HepG2 (cell line): ENCODE measurements at regions not wholly inside any gene's neighbourhood (a gene's known extent, or its start where the extent isn't known, plus 50 kb on each side); places are given as distances from the start of the nearest gene placed in this dataset.

Experiments used
- ATAC-seq: fragments of 200-7000 bp; cut with Tn5 transposase; 3 replicates; pipeline ENCODE4 v1.9.1; 2020; ENCODE audit warnings: mild to moderate bottlenecking, moderate library complexity
- BruUV-seq: library from RNA; stranded (reverse); fragments of 400-500 nt; replicated peaks from 2 replicates; lab custom pipeline; 2021; lab: Mats Ljungman, UMichigan
- CTCF ChIA-PET: fragments of 300-600 bp; formaldehyde crosslinking; extraction: SDS; loops from one replicate; lab custom pipeline; 2021; ENCODE audit warnings: low total read pairs, inconsistent platforms, low intra/inter-chr PET ratio; lab: Yijun Ruan, JAX
- POLR2A ChIA-PET: fragments of 350-600 bp; sonication (Branson Sonifier 250); formaldehyde crosslinking; loops from one replicate; lab custom pipeline; 2020; ENCODE audit warnings: antibody characterized with exemption, inconsistent platforms; lab: Yijun Ruan, JAX
- DNase-seq: peaks from one replicate; pipeline ENCODE4 v3.0.0-alpha.2; 2015; ENCODE audit warnings: low spot score
- FAIRE-seq: peaks from 3 replicates; lab custom pipeline; 2011; peaks lifted over from hg19 to GRCh38; lab: Jason Lieb, UNC
- H2AFZ ChIP-seq: one replicate; pipeline ENCODE4 v1.6.1; 2011; ENCODE audit warnings: low read length, inconsistent platforms
- H3K27ac ChIP-seq: fragments of 300-600 bp; 3 replicates; pipeline ENCODE4 v1.8.0; 2011; ENCODE audit warnings: mixed run types, mild to moderate bottlenecking, mixed read lengths, low read length, inconsistent platforms; ENCODE audit not compliant: insufficient read depth; ENCODE audit errors: extremely low read length
- H3K27me3 ChIP-seq, 2 experiments: fragments of 200-600 bp in 1 of 2; 2 replicates in 1 of 2; 3 replicates in 1 of 2; pipeline versions ENCODE4 v1.6.0 to v1.8.0; 2011; ENCODE audit warnings: low read length in 2 of 2, mild to moderate bottlenecking in 2 of 2, moderate library complexity in 2 of 2, inconsistent platforms in 1 of 2; ENCODE audit not compliant: insufficient read depth in 2 of 2, control insufficient read depth in 1 of 2
- H3K36me3 ChIP-seq, 2 experiments: fragments of 200-600 bp in 1 of 2; replicated peaks in 1 of 2; 2 replicates in 1 of 2; 3 replicates in 1 of 2; pipeline versions ENCODE4 v1.5.1 to v1.8.0; 2011; ENCODE audit warnings: low read length in 2 of 2, inconsistent platforms in 1 of 2; ENCODE audit not compliant: insufficient read depth in 2 of 2, control insufficient read depth in 1 of 2
- H3K4me1 ChIP-seq: 2 replicates; pipeline ENCODE4 v1.5.1; 2012; ENCODE audit warnings: low read length, inconsistent platforms; ENCODE audit not compliant: insufficient read depth
- H3K4me2 ChIP-seq: 2 replicates; pipeline ENCODE4 v1.6.0; 2011; ENCODE audit warnings: low read depth, low read length, inconsistent platforms
- H3K4me3 ChIP-seq, 3 experiments: fragments of 200-600 bp in 1 of 3; sonication (generic), shearing (Covaris generic) in 1 of 3; replicated peaks in 1 of 3; 2 replicates each; pipeline ENCODE4 v1.5.1; 2011 to 2016; ENCODE audit warnings: low read length in 3 of 3, inconsistent platforms in 2 of 3, low read depth in 2 of 3, mild to moderate bottlenecking in 2 of 3, control low read depth in 1 of 3, mixed read lengths in 1 of 3; ENCODE audit not compliant: insufficient read depth in 1 of 3
- H3K79me2 ChIP-seq: one replicate; pipeline ENCODE4 v1.6.1; 2011; ENCODE audit warnings: low read length, inconsistent platforms; ENCODE audit not compliant: insufficient read depth
- H3K9ac ChIP-seq: 2 replicates; pipeline ENCODE4 v1.6.0; 2011; ENCODE audit warnings: mild to moderate bottlenecking, low read depth, low read length, inconsistent platforms; ENCODE audit not compliant: insufficient read depth
- H3K9me3 ChIP-seq: 2 replicates; pipeline ENCODE4 v1.5.1; 2012; ENCODE audit warnings: mild to moderate bottlenecking, low read length
- H4K20me1 ChIP-seq: 2 replicates; pipeline ENCODE4 v1.6.0; 2011; ENCODE audit warnings: inconsistent platforms, mild to moderate bottlenecking, low read length, moderate library complexity; ENCODE audit not compliant: insufficient read depth
- AKAP8 ChIP-seq: sonication (generic); formaldehyde crosslinking; IDR thresholded peaks from 2 replicates; pipeline ENCODE4 v1.5.1; 2020; ENCODE audit warnings: mild to moderate bottlenecking, missing genetic modification reagents
- GATAD1 ChIP-seq: IDR thresholded peaks from 2 replicates; pipeline ENCODE4 v1.6.1; 2016; ENCODE audit warnings: missing genetic modification reagents, missing compliant biosample characterization
- NR3C1 ChIP-seq: sonication (generic); formaldehyde crosslinking; IDR thresholded peaks from 2 replicates; pipeline ENCODE4 v1.4.0; 2020; ENCODE audit warnings: missing genetic modification reagents
- PHF20 ChIP-seq: sonication (generic); formaldehyde crosslinking; IDR thresholded peaks from 2 replicates; pipeline ENCODE4 v1.5.0; 2020; ENCODE audit warnings: mild to moderate bottlenecking, missing genetic modification reagents
- REL ChIP-seq: sonication (generic); formaldehyde crosslinking; conservative IDR thresholded peaks from 2 replicates; pipeline ENCODE4 v1.8.0; 2022; ENCODE audit warnings: mild to moderate bottlenecking, missing genetic modification reagents, moderate library complexity
- RFX5 ChIP-seq: IDR thresholded peaks from 2 replicates; pipeline ENCODE4 v1.6.1; 2011; ENCODE audit warnings: low read depth, low read length, improper control_type of control experiment
- TCF12 ChIP-seq, 2 experiments: fragments of 450-650 bp in 1 of 2; sonication (generic) in 1 of 2; formaldehyde crosslinking in 1 of 2; IDR thresholded peaks; 2 replicates each; pipeline versions ENCODE4 v1.6.1 to v1.8.0; 2017 to 2022; ENCODE audit warnings: antibody characterized with exemption in 1 of 2, mild to moderate bottlenecking in 1 of 2, missing genetic modification reagents in 1 of 2, moderate library complexity in 1 of 2
- TEAD3 ChIP-seq: optimal IDR thresholded peaks from 2 replicates; pipeline ENCODE3; 2016; ENCODE audit warnings: borderline replicate concordance
- ZNF17 ChIP-seq: sonication (generic); formaldehyde crosslinking; IDR thresholded peaks from 2 replicates; pipeline ENCODE4 v1.5.0; 2020; ENCODE audit warnings: mild to moderate bottlenecking, missing genetic modification reagents
- ZNF263 ChIP-seq: sonication (generic); formaldehyde crosslinking; IDR thresholded peaks from 2 replicates; pipeline ENCODE4 v1.4.0; 2020; ENCODE audit warnings: missing genetic modification reagents
- ZNF446 ChIP-seq: sonication (generic); formaldehyde crosslinking; IDR thresholded peaks from 2 replicates; pipeline ENCODE4 v1.5.0; 2020; ENCODE audit warnings: mild to moderate bottlenecking, missing genetic modification reagents
- ZNF556 ChIP-seq: sonication (generic); formaldehyde crosslinking; IDR thresholded peaks from 2 replicates; pipeline ENCODE4 v1.4.0; 2020; ENCODE audit warnings: mild to moderate bottlenecking, missing genetic modification reagents, borderline replicate concordance
- ZNF761 ChIP-seq: sonication (generic); formaldehyde crosslinking; conservative IDR thresholded peaks from 2 replicates; pipeline ENCODE4 v1.4.0; 2020; ENCODE audit warnings: mild to moderate bottlenecking, missing genetic modification reagents
- WGBS: methylation state at CpG from one replicate; pipeline ENCODE4 v1.1.6; 2017; ENCODE audit warnings: low lambda C conversion rate; 5-methylcytosine and 5-hydroxymethylcytosine counted together
- in situ Hi-C: cut with HindIII; loops from 2 replicates; pipeline ENCODE4 v1.10.0; 2017; ENCODE audit warnings: low pct_unique_long_range_greater_than_20kb; ENCODE audit not compliant: extremely low pct_ligation_motif_present
- intact Hi-C: fragments of 100-400 bp; cut with micrococcal nuclease; formaldehyde crosslinking; loops from one replicate; pipeline ENCODE4 v1.10.0; 2022; ENCODE audit not compliant: unreplicated experiment
- TF ChIP-seq, protein P1 (sequence below): sonication (generic); formaldehyde crosslinking; IDR thresholded peaks from 2 replicates; pipeline ENCODE4 v1.9.0; 2022; ENCODE audit warnings: low read depth, missing genetic modification reagents
- TF ChIP-seq, protein P2 (sequence below): sonication (generic); formaldehyde crosslinking; IDR thresholded peaks from 2 replicates; pipeline ENCODE4 v1.5.0; 2020; ENCODE audit warnings: mild to moderate bottlenecking, missing genetic modification reagents
- TF ChIP-seq, protein P3 (sequence below): sonication (generic); formaldehyde crosslinking; IDR thresholded peaks from 2 replicates; pipeline ENCODE4 v1.4.0; 2020; ENCODE audit warnings: missing genetic modification reagents
- TF ChIP-seq, protein P4 (sequence below): sonication (generic); formaldehyde crosslinking; IDR thresholded peaks from 2 replicates; pipeline ENCODE4 v1.4.0; 2020; ENCODE audit warnings: mild to moderate bottlenecking, missing genetic modification reagents

DNA sequence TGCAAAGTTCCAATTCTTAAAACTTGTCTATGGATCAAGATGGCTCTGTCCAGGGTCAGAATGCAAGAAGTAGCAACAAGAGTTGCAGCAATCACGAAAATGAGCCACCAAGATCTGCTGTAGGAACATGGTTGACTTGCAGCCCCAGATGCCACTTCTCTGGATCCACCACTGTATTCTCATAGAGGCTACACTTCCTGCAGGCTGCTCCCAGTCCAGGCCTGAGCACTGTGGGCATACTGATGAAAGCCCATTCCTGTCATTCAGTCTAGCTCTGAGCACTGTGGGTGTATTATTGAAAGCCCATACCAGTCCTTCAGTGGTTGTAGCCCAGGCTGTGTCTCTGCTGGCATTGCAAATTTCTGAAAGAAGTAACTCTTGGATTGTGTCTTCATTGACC, 213.9 kb upstream of the AGAP1 start:
- intact Hi-C loops, result no loop called here
- Histone ChIP-seq H3K9ac (no peak overlapping the region), H3K4me1 (no peaks in the 10 kb centered on the region), H3K4me3 (no peak overlapping the region), H2AFZ (no peak overlapping the region), H3K27ac (no peak overlapping the region), H3K4me2 (no peak overlapping the region), H3K27me3 (peaks cover 0 to 11% of the 10 kb centered on the region in 2 experiments; a peak in 3 of 5 replicates), H3K9me3 (no peaks in the 10 kb centered on the region), H3K36me3 (no peaks in the 10 kb centered on the region), H3K79me2 (no peaks in the 10 kb centered on the region), H4K20me1 (no peaks in the 10 kb centered on the region)
- DNase-seq (no peak), ATAC-seq (no peak), FAIRE-seq (no peak)
- POLR2A ChIA-PET, result no interaction called here
- no TSS peak for BruUV-seq
- 0% methylated on average over 1 of the region's 1 CpG for WGBS
- CTCF ChIA-PET, result no interaction called here
- TF ChIP-seq ZNF761 (CRISPR knock-in tag), result no peak
- no peak for TF ChIP-seq PHF20 (CRISPR knock-in tag)
- no peak for TF ChIP-seq NR3C1
- TF ChIP-seq, protein P1, sequence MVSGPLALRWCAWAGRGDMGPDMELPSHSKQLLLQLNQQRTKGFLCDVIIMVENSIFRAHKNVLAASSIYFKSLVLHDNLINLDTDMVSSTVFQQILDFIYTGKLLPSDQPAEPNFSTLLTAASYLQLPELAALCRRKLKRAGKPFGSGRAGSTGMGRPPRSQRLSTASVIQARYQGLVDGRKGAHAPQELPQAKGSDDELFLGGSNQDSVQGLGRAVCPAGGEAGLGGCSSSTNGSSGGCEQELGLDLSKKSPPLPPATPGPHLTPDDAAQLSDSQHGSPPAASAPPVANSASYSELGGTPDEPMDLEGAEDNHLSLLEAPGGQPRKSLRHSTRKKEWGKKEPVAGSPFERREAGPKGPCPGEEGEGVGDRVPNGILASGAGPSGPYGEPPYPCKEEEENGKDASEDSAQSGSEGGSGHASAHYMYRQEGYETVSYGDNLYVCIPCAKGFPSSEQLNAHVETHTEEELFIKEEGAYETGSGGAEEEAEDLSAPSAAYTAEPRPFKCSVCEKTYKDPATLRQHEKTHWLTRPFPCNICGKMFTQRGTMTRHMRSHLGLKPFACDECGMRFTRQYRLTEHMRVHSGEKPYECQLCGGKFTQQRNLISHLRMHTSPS, result no peak
- TF ChIP-seq RFX5, result no peak
- TF ChIP-seq REL, result no peak
- TF ChIP-seq, protein P2, sequence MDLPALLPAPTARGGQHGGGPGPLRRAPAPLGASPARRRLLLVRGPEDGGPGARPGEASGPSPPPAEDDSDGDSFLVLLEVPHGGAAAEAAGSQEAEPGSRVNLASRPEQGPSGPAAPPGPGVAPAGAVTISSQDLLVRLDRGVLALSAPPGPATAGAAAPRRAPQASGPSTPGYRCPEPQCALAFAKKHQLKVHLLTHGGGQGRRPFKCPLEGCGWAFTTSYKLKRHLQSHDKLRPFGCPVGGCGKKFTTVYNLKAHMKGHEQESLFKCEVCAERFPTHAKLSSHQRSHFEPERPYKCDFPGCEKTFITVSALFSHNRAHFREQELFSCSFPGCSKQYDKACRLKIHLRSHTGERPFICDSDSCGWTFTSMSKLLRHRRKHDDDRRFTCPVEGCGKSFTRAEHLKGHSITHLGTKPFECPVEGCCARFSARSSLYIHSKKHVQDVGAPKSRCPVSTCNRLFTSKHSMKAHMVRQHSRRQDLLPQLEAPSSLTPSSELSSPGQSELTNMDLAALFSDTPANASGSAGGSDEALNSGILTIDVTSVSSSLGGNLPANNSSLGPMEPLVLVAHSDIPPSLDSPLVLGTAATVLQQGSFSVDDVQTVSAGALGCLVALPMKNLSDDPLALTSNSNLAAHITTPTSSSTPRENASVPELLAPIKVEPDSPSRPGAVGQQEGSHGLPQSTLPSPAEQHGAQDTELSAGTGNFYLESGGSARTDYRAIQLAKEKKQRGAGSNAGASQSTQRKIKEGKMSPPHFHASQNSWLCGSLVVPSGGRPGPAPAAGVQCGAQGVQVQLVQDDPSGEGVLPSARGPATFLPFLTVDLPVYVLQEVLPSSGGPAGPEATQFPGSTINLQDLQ (CRISPR knock-in tag), result no peak
- no peak for TF ChIP-seq TCF12 (IDR thresholded peaks at IDR 0.05)
- no peak for TF ChIP-seq TCF12 (CRISPR knock-in tag; IDR thresholded peaks at IDR 0.05)
- TF ChIP-seq ZNF263 (CRISPR knock-in tag), result no peak
- TF ChIP-seq, protein P3, sequence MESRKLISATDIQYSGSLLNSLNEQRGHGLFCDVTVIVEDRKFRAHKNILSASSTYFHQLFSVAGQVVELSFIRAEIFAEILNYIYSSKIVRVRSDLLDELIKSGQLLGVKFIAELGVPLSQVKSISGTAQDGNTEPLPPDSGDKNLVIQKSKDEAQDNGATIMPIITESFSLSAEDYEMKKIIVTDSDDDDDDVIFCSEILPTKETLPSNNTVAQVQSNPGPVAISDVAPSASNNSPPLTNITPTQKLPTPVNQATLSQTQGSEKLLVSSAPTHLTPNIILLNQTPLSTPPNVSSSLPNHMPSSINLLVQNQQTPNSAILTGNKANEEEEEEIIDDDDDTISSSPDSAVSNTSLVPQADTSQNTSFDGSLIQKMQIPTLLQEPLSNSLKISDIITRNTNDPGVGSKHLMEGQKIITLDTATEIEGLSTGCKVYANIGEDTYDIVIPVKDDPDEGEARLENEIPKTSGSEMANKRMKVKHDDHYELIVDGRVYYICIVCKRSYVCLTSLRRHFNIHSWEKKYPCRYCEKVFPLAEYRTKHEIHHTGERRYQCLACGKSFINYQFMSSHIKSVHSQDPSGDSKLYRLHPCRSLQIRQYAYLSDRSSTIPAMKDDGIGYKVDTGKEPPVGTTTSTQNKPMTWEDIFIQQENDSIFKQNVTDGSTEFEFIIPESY (CRISPR knock-in tag), result no peak
- no peak for TF ChIP-seq ZNF446 (CRISPR knock-in tag)
- no peak for TF ChIP-seq ZNF556 (CRISPR knock-in tag)
- TF ChIP-seq TEAD3 (CRISPR knock-in tag), result no peak
- TF ChIP-seq AKAP8 (CRISPR knock-in tag), result no peak
- TF ChIP-seq, protein P4, sequence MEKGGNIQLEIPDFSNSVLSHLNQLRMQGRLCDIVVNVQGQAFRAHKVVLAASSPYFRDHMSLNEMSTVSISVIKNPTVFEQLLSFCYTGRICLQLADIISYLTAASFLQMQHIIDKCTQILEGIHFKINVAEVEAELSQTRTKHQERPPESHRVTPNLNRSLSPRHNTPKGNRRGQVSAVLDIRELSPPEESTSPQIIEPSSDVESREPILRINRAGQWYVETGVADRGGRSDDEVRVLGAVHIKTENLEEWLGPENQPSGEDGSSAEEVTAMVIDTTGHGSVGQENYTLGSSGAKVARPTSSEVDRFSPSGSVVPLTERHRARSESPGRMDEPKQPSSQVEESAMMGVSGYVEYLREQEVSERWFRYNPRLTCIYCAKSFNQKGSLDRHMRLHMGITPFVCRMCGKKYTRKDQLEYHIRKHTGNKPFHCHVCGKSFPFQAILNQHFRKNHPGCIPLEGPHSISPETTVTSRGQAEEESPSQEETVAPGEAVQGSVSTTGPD (CRISPR knock-in tag), result no peak
- TF ChIP-seq GATAD1 (CRISPR knock-in tag), result no peak
- TF ChIP-seq ZNF17, result no peak
- in situ Hi-C loops, result no loop called here
